HepG2 (cell line): ENCODE measurements at regions not wholly inside any gene's neighbourhood (a gene's known extent, or its start where the extent isn't known, plus 50 kb on each side); places are given as distances from the start of the nearest gene placed in this dataset.

Experiments used
- ATAC-seq: fragments of 200-7000 bp; cut with Tn5 transposase; 3 replicates; pipeline ENCODE4 v1.9.1; 2020; ENCODE audit warnings: mild to moderate bottlenecking, moderate library complexity
- BruUV-seq: library from RNA; stranded (reverse); fragments of 400-500 nt; replicated peaks from 2 replicates; lab custom pipeline; 2021; lab: Mats Ljungman, UMichigan
- CTCF ChIA-PET: fragments of 300-600 bp; formaldehyde crosslinking; extraction: SDS; loops from one replicate; lab custom pipeline; 2021; ENCODE audit warnings: low total read pairs, inconsistent platforms, low intra/inter-chr PET ratio; lab: Yijun Ruan, JAX
- POLR2A ChIA-PET: fragments of 350-600 bp; sonication (Branson Sonifier 250); formaldehyde crosslinking; loops from one replicate; lab custom pipeline; 2020; ENCODE audit warnings: antibody characterized with exemption, inconsistent platforms; lab: Yijun Ruan, JAX
- DNase-seq: peaks from one replicate; pipeline ENCODE4 v3.0.0-alpha.2; 2015; ENCODE audit warnings: low spot score
- FAIRE-seq: peaks from 3 replicates; lab custom pipeline; 2011; peaks lifted over from hg19 to GRCh38; lab: Jason Lieb, UNC
- H2AFZ ChIP-seq: one replicate; pipeline ENCODE4 v1.6.1; 2011; ENCODE audit warnings: low read length, inconsistent platforms
- H3K27ac ChIP-seq: fragments of 300-600 bp; 3 replicates; pipeline ENCODE4 v1.8.0; 2011; ENCODE audit warnings: mixed run types, mild to moderate bottlenecking, mixed read lengths, low read length, inconsistent platforms; ENCODE audit not compliant: insufficient read depth; ENCODE audit errors: extremely low read length
- H3K27me3 ChIP-seq, 2 experiments: fragments of 200-600 bp in 1 of 2; 2 replicates in 1 of 2; 3 replicates in 1 of 2; pipeline versions ENCODE4 v1.6.0 to v1.8.0; 2011; ENCODE audit warnings: low read length in 2 of 2, mild to moderate bottlenecking in 2 of 2, moderate library complexity in 2 of 2, inconsistent platforms in 1 of 2; ENCODE audit not compliant: insufficient read depth in 2 of 2, control insufficient read depth in 1 of 2
- H3K36me3 ChIP-seq, 2 experiments: fragments of 200-600 bp in 1 of 2; replicated peaks in 1 of 2; 2 replicates in 1 of 2; 3 replicates in 1 of 2; pipeline versions ENCODE4 v1.5.1 to v1.8.0; 2011; ENCODE audit warnings: low read length in 2 of 2, inconsistent platforms in 1 of 2; ENCODE audit not compliant: insufficient read depth in 2 of 2, control insufficient read depth in 1 of 2
- H3K4me1 ChIP-seq: 2 replicates; pipeline ENCODE4 v1.5.1; 2012; ENCODE audit warnings: low read length, inconsistent platforms; ENCODE audit not compliant: insufficient read depth
- H3K4me2 ChIP-seq: 2 replicates; pipeline ENCODE4 v1.6.0; 2011; ENCODE audit warnings: low read depth, low read length, inconsistent platforms
- H3K4me3 ChIP-seq, 3 experiments: fragments of 200-600 bp in 1 of 3; sonication (generic), shearing (Covaris generic) in 1 of 3; replicated peaks in 1 of 3; 2 replicates each; pipeline ENCODE4 v1.5.1; 2011 to 2016; ENCODE audit warnings: low read length in 3 of 3, inconsistent platforms in 2 of 3, low read depth in 2 of 3, mild to moderate bottlenecking in 2 of 3, control low read depth in 1 of 3, mixed read lengths in 1 of 3; ENCODE audit not compliant: insufficient read depth in 1 of 3
- H3K79me2 ChIP-seq: one replicate; pipeline ENCODE4 v1.6.1; 2011; ENCODE audit warnings: low read length, inconsistent platforms; ENCODE audit not compliant: insufficient read depth
- H3K9ac ChIP-seq: 2 replicates; pipeline ENCODE4 v1.6.0; 2011; ENCODE audit warnings: mild to moderate bottlenecking, low read depth, low read length, inconsistent platforms; ENCODE audit not compliant: insufficient read depth
- H3K9me3 ChIP-seq: 2 replicates; pipeline ENCODE4 v1.5.1; 2012; ENCODE audit warnings: mild to moderate bottlenecking, low read length
- H4K20me1 ChIP-seq: 2 replicates; pipeline ENCODE4 v1.6.0; 2011; ENCODE audit warnings: inconsistent platforms, mild to moderate bottlenecking, low read length, moderate library complexity; ENCODE audit not compliant: insufficient read depth
- MTF1 ChIP-seq: sonication (generic); formaldehyde crosslinking; IDR thresholded peaks from 2 replicates; pipeline ENCODE4 v1.5.0; 2020; ENCODE audit warnings: missing genetic modification reagents
- PHF5A ChIP-seq: IDR thresholded peaks from one replicate; pipeline ENCODE4 v1.6.1; 2018; ENCODE audit warnings: low read depth, missing genetic modification reagents; ENCODE audit not compliant: unreplicated experiment
- SMC3 ChIP-seq: IDR thresholded peaks from 2 replicates; pipeline ENCODE4 v1.6.1; 2011; ENCODE audit warnings: low read length, improper control_type of control experiment
- SPEN ChIP-seq: sonication (generic); formaldehyde crosslinking; IDR thresholded peaks from 2 replicates; pipeline ENCODE4 v1.5.1; 2020; ENCODE audit warnings: low read depth, mild to moderate bottlenecking, missing genetic modification reagents
- STAG1 ChIP-seq: sonication (generic); formaldehyde crosslinking; IDR thresholded peaks from 2 replicates; pipeline ENCODE4 v1.4.0; 2020; ENCODE audit warnings: missing genetic modification reagents
- TEAD3 ChIP-seq: optimal IDR thresholded peaks from 2 replicates; pipeline ENCODE3; 2016; ENCODE audit warnings: borderline replicate concordance
- TMF1 ChIP-seq: sonication (generic); formaldehyde crosslinking; IDR thresholded peaks from 2 replicates; pipeline ENCODE4 v1.8.1; 2022; ENCODE audit warnings: low read depth, missing genetic modification reagents
- ZNF136 ChIP-seq: sonication (generic); formaldehyde crosslinking; IDR thresholded peaks from 2 replicates; pipeline ENCODE4 v1.8.1; 2022; ENCODE audit warnings: low read depth, mild to moderate bottlenecking, moderate library complexity, missing genetic modification reagents
- WGBS: methylation state at CpG from one replicate; pipeline ENCODE4 v1.1.6; 2017; ENCODE audit warnings: low lambda C conversion rate; 5-methylcytosine and 5-hydroxymethylcytosine counted together
- in situ Hi-C: cut with HindIII; loops from 2 replicates; pipeline ENCODE4 v1.10.0; 2017; ENCODE audit warnings: low pct_unique_long_range_greater_than_20kb; ENCODE audit not compliant: extremely low pct_ligation_motif_present
- intact Hi-C: fragments of 100-400 bp; cut with micrococcal nuclease; formaldehyde crosslinking; loops from one replicate; pipeline ENCODE4 v1.10.0; 2022; ENCODE audit not compliant: unreplicated experiment
- TF ChIP-seq, protein P1 (sequence below), 2 experiments: IDR thresholded peaks; 2 replicates each; pipeline ENCODE4 v1.6.1; 2011 to 2012; ENCODE audit warnings: low read length in 2 of 2, borderline replicate concordance in 1 of 2, low read depth in 1 of 2, mild to moderate bottlenecking in 1 of 2, moderate library complexity in 1 of 2
- TF ChIP-seq, protein P2 (sequence below): sonication (generic); formaldehyde crosslinking; IDR thresholded peaks from 2 replicates; pipeline ENCODE4 v1.5.0; 2020; ENCODE audit warnings: mild to moderate bottlenecking, missing genetic modification reagents, moderate library complexity

DNA sequence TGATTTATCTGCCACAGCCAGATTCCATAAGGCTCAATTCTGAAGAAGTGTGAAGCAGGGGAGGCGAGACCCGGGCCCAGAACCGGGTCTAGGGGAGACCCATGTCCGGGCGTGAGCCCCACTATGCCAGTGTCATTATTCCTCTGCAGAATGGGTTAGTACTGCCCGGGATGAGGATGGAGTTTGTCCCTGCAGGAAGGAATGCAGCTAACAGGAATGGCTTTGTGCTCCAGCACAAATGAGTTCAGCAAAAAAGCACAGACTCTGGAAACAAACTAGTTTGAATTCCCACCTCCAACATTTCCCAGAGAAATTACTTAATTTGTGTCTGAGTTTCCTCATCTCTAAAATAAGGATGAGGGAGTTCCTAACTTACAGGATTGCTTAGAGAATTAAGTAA lies 202.9 kb downstream of the SYK start:
- H3K9me3 ChIP-seq = no peaks in the 10 kb centered on the region
- no peaks in the 10 kb centered on the region for H3K27me3 ChIP-seq
- H3K4me3 ChIP-seq = no peak overlapping the region
- in situ Hi-C loops (no loop called here), intact Hi-C loops (no loop called here)
- H3K36me3 ChIP-seq = no peaks in the 10 kb centered on the region
- no peak overlapping the region for H3K4me2 ChIP-seq
- no peaks in the 10 kb centered on the region for H4K20me1 ChIP-seq
- peak; percentile 50 for TF ChIP-seq TEAD3 (CRISPR knock-in tag)
- TF ChIP-seq, protein P1, sequence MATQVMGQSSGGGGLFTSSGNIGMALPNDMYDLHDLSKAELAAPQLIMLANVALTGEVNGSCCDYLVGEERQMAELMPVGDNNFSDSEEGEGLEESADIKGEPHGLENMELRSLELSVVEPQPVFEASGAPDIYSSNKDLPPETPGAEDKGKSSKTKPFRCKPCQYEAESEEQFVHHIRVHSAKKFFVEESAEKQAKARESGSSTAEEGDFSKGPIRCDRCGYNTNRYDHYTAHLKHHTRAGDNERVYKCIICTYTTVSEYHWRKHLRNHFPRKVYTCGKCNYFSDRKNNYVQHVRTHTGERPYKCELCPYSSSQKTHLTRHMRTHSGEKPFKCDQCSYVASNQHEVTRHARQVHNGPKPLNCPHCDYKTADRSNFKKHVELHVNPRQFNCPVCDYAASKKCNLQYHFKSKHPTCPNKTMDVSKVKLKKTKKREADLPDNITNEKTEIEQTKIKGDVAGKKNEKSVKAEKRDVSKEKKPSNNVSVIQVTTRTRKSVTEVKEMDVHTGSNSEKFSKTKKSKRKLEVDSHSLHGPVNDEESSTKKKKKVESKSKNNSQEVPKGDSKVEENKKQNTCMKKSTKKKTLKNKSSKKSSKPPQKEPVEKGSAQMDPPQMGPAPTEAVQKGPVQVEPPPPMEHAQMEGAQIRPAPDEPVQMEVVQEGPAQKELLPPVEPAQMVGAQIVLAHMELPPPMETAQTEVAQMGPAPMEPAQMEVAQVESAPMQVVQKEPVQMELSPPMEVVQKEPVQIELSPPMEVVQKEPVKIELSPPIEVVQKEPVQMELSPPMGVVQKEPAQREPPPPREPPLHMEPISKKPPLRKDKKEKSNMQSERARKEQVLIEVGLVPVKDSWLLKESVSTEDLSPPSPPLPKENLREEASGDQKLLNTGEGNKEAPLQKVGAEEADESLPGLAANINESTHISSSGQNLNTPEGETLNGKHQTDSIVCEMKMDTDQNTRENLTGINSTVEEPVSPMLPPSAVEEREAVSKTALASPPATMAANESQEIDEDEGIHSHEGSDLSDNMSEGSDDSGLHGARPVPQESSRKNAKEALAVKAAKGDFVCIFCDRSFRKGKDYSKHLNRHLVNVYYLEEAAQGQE (IDR thresholded peaks at IDR 0.05; ENCODE audit: borderline replicate concordance in 1 of 2, low read depth in 1 of 2, low read length in 2 of 2) = no peak
- no peak for TF ChIP-seq TMF1
- TF ChIP-seq MTF1 (CRISPR knock-in tag) = no peak
- TF ChIP-seq SPEN (CRISPR knock-in tag) = no peak
- no peak overlapping the region for H3K27ac ChIP-seq
- ChIA-PET POLR2A (no interaction called here), CTCF (no interaction called here)
- DNase-seq (no peak), ATAC-seq (no peak; the same call in 2 of the 3 replicates), FAIRE-seq (no peak)
- no peak overlapping the region for H3K9ac ChIP-seq
- BruUV-seq = no TSS peak
- H2AFZ ChIP-seq = no peak overlapping the region
- H3K4me1 ChIP-seq = no peaks in the 10 kb centered on the region
- WGBS = 67% methylated on average over 2 of the region's 6 CpGs
- H3K79me2 ChIP-seq = no peaks in the 10 kb centered on the region

DNA sequence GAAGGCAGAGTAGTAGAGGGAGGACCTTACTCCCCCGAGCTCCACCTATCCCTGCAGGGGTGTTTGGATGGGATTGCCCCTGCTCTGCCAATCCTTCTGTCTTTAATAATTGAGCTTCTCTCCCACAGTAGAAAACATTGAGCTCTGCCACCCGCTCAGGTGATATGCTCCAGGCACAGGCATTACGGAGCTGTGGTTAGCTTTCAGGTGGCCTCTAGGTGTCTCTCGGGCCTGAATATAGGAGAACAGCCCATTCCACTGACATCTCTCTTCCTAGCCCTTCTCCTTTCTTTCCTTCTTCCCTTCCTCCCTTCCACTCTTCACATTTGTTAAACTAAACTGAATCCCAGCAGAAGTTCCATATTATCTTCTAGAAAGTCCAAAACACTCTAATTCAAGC lies 203.4 kb downstream of the SYK start:
- TF ChIP-seq STAG1 (CRISPR knock-in tag) = peak; percentile 78
- TF ChIP-seq PHF5A = no peak
- no peak for TF ChIP-seq ZNF136
- TF ChIP-seq, protein P2, sequence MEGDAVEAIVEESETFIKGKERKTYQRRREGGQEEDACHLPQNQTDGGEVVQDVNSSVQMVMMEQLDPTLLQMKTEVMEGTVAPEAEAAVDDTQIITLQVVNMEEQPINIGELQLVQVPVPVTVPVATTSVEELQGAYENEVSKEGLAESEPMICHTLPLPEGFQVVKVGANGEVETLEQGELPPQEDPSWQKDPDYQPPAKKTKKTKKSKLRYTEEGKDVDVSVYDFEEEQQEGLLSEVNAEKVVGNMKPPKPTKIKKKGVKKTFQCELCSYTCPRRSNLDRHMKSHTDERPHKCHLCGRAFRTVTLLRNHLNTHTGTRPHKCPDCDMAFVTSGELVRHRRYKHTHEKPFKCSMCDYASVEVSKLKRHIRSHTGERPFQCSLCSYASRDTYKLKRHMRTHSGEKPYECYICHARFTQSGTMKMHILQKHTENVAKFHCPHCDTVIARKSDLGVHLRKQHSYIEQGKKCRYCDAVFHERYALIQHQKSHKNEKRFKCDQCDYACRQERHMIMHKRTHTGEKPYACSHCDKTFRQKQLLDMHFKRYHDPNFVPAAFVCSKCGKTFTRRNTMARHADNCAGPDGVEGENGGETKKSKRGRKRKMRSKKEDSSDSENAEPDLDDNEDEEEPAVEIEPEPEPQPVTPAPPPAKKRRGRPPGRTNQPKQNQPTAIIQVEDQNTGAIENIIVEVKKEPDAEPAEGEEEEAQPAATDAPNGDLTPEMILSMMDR (CRISPR knock-in tag) = peak; percentile 57
- TF ChIP-seq SMC3 = peak; percentile 26; the same call in 1 of the 2 replicates
- DNase-seq (peak; percentile 7), ATAC-seq (peak; percentile 92), FAIRE-seq (peak; percentile 53)
- CTCF ChIA-PET = no interaction called here
- Histone ChIP-seq H3K4me3 (no peak overlapping the region), H3K9ac (no peak overlapping the region), H2AFZ (no peak overlapping the region), H3K79me2 (no peaks in the 10 kb centered on the region), H3K27ac (no peak overlapping the region), H3K36me3 (no peaks in the 10 kb centered on the region), H3K4me1 (no peaks in the 10 kb centered on the region), H4K20me1 (no peaks in the 10 kb centered on the region), H3K4me2 (no peak overlapping the region), H3K9me3 (no peaks in the 10 kb centered on the region), H3K27me3 (no peaks in the 10 kb centered on the region)
- POLR2A ChIA-PET = no interaction called here
- in situ Hi-C loops (no loop called here), intact Hi-C loops (loop anchor here (1.0 kb wide), 1 partner anchor 421 kb away; no protein-coding TSS in a partner anchor)
- no TSS peak for BruUV-seq
- 7% methylated on average over 3 of the region's 4 CpGs for WGBS
